ENCODE measurements at regions not wholly inside any gene's neighbourhood (a gene's known extent, or its start where the extent isn't known, plus 50 kb on each side); places are given as distances from the start of the nearest gene placed in this dataset.
A peak's percentile ranks its signal among the peaks of the same experiment; 100 is the strongest.

GRCh38 chr6:22657352-22657980 lies 88.1 kb downstream of the HDGFL1 start:
- peak overlapping the region; percentile 33 for H3K27ac ChIP-seq (replicated peaks)
- no peaks in the 10 kb centered on the region for H3K9me3 ChIP-seq (replicated peaks)
- no peak for DNase-seq
- H3K4me1 ChIP-seq: peaks cover 34% of the 10 kb centered on the region
- H3K27me3 ChIP-seq (ENCODE audit: low read depth): no peaks in the 10 kb centered on the region
- intact Hi-C loops (cut with micrococcal nuclease): no loop called here
- TF ChIP-seq, protein P1, sequence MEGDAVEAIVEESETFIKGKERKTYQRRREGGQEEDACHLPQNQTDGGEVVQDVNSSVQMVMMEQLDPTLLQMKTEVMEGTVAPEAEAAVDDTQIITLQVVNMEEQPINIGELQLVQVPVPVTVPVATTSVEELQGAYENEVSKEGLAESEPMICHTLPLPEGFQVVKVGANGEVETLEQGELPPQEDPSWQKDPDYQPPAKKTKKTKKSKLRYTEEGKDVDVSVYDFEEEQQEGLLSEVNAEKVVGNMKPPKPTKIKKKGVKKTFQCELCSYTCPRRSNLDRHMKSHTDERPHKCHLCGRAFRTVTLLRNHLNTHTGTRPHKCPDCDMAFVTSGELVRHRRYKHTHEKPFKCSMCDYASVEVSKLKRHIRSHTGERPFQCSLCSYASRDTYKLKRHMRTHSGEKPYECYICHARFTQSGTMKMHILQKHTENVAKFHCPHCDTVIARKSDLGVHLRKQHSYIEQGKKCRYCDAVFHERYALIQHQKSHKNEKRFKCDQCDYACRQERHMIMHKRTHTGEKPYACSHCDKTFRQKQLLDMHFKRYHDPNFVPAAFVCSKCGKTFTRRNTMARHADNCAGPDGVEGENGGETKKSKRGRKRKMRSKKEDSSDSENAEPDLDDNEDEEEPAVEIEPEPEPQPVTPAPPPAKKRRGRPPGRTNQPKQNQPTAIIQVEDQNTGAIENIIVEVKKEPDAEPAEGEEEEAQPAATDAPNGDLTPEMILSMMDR (IDR thresholded peaks at IDR 0.05; ENCODE audit: borderline replicate concordance): no peak
- no peaks in the 10 kb centered on the region for H3K36me3 ChIP-seq
- no peak overlapping the region for H3K4me3 ChIP-seq

DNA sequence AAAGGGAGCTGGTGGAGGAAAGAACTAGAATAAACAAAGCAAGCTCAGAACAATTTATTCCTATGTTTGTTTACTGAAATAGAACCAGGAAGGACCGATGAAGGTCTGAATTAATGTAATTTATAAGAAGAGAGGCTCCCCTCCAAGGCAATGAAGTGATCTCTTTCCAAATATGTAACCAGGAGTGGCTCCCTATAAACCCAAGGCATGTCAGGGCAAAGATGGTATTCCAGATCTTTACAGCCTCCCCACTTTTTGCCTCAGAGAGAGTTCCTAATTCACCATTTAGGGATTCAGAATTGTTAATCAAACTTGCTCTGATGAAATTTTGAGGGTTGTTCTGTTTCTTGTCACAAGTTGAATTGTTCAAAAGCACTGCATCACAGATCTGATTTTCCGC lies 88.8 kb downstream of the HDGFL1 start:
- peak overlapping the region; percentile 19 for H3K27ac ChIP-seq (replicated peaks)
- H3K9me3 ChIP-seq (replicated peaks): no peaks in the 10 kb centered on the region
- H3K4me3 ChIP-seq: no peak overlapping the region
- H3K4me1 ChIP-seq: peaks cover 34% of the 10 kb centered on the region
- intact Hi-C loops (cut with micrococcal nuclease): no loop called here
- no peaks in the 10 kb centered on the region for H3K36me3 ChIP-seq
- H3K27me3 ChIP-seq (ENCODE audit: low read depth): no peaks in the 10 kb centered on the region
- TF ChIP-seq, protein P1 (IDR thresholded peaks at IDR 0.05; ENCODE audit: borderline replicate concordance): no peak
- no peak for DNase-seq

DNA sequence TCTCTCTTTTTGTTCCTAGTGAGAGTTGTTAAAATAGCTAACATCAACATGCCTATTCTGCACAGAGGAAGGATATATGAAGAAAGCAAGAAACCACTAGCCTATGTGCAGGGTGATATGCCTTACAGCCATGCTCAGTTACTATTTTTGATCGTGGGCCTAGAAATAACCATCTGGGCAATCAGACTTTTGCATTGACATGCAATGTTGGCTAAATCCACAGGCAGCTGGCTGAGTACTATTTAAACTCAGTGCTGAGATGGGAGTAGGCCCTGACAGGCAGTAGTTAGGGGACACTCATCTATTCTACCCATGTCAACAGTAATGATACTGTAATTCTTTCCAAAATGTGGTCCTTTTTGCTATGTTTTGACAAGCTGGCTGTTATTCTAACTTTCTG lies 89.6 kb downstream of the HDGFL1 start:
- DNase-seq: no peak
- intact Hi-C loops (cut with micrococcal nuclease): no loop called here

GRCh38 chr6:22664968-22665367 lies 95.6 kb downstream of the HDGFL1 start:
- TF ChIP-seq, protein P1 (IDR thresholded peaks at IDR 0.05; ENCODE audit: borderline replicate concordance): no peak
- intact Hi-C loops (cut with micrococcal nuclease): no loop called here
- Histone ChIP-seq H3K4me3 (no peak overlapping the region), H3K27me3 (ENCODE audit: low read depth) (no peaks in the 10 kb centered on the region), H3K27ac (replicated peaks) (no peak overlapping the region), H3K36me3 (no peaks in the 10 kb centered on the region), H3K4me1 (peaks cover 33% of the 10 kb centered on the region), H3K9me3 (replicated peaks) (no peaks in the 10 kb centered on the region)
- DNase-seq: no peak

More for the DNA sequence above, 89.6 kb downstream of the HDGFL1 start:
- Histone ChIP-seq H3K9me3 (replicated peaks) (no peaks in the 10 kb centered on the region), H3K4me1 (peaks cover 34% of the 10 kb centered on the region), H3K4me3 (no peak overlapping the region), H3K36me3 (no peaks in the 10 kb centered on the region), H3K27ac (replicated peaks) (peak overlapping the region; percentile 19), H3K27me3 (ENCODE audit: low read depth) (no peaks in the 10 kb centered on the region)
- TF ChIP-seq, protein P1 (IDR thresholded peaks at IDR 0.05; ENCODE audit: borderline replicate concordance): no peak

- no peaks in the 10 kb centered on the region for H3K9me3 ChIP-seq (replicated peaks)
- intact Hi-C loops (cut with micrococcal nuclease): no loop called here
- no peaks in the 10 kb centered on the region for H3K27me3 ChIP-seq (ENCODE audit: low read depth)
- peaks cover 43% of the 10 kb centered on the region for H3K4me1 ChIP-seq
- H3K4me3 ChIP-seq: no peak overlapping the region
- no peak for DNase-seq
- H3K36me3 ChIP-seq: no peaks in the 10 kb centered on the region
- TF ChIP-seq, protein P1 (IDR thresholded peaks at IDR 0.05; ENCODE audit: borderline replicate concordance): no peak
- H3K27ac ChIP-seq (replicated peaks): no peak overlapping the region
Observed at GRCh38 chr6:22666021-22666420, 96.7 kb downstream of the HDGFL1 start.

All from left ventricle myocardium inferior (tissue), 1 donor.